ENCODE measurements at regions not wholly inside any gene's neighbourhood (a gene's known extent, or its start where the extent isn't known, plus 50 kb on each side); places are given as distances from the start of the nearest gene placed in this dataset.

GRCh38 chr3:76938962-76939361 is 100.9 kb upstream of the ROBO2 start:
- FAIRE-seq, result no peak
- Histone ChIP-seq H2AFZ (ENCODE audit: low read depth, low read length) (no peak overlapping the region), H3K27me3 (ENCODE audit: control insufficient read depth in 2 of 2, insufficient read depth in 2 of 2, low read length in 2 of 2) (no peaks in the 10 kb centered on the region), H3K4me2 (ENCODE audit: insufficient read depth, low read length) (no peak overlapping the region), H3K79me2 (ENCODE audit: control insufficient read depth, insufficient read depth, low read length) (no peaks in the 10 kb centered on the region), H3K9me1 (ENCODE audit: control insufficient read depth, insufficient read depth, low read length) (no peaks in the 10 kb centered on the region), H3K9ac (ENCODE audit: insufficient read depth in 1 of 2, low read depth in 2 of 2, low read length in 2 of 2) (no peak overlapping the region), H3K9me3 (replicated peaks; ENCODE audit: control insufficient read depth, insufficient read depth, low read depth, low read length) (no peaks in the 10 kb centered on the region), H4K20me1 (replicated peaks; ENCODE audit: control insufficient read depth, insufficient read depth, low read length) (no peaks in the 10 kb centered on the region), H3K4me1 (replicated peaks in 1 of 2; ENCODE audit: control insufficient read depth in 2 of 2, insufficient read depth in 2 of 2, low read length in 2 of 2) (no peaks in the 10 kb centered on the region), H3K4me3 (no peak overlapping the region), H3K27ac (ENCODE audit: extremely low read depth, low read depth, low read length) (no peak overlapping the region), H3K36me3 (ENCODE audit: control insufficient read depth, insufficient read depth, low read length) (no peaks in the 10 kb centered on the region)
- ChIA-PET POLR2A (no interaction called here), CTCF (ENCODE audit: low intra/inter-chr PET ratio) (no interaction called here)
- in situ Hi-C loops (cut with MboI), result no loop called here
- intact Hi-C loops (cut with micrococcal nuclease), result no loop called here
- no peak for DNase-seq (ENCODE audit: extremely low read depth in 1 of 4, low spot score in 3 of 4)
- no TSS peak for BruUV-seq (replicated peaks)
- TF ChIP-seq HDAC3 (IDR thresholded peaks at IDR 0.05; ENCODE audit: borderline replicate concordance, partially characterized antibody) (no peak), HNRNPL (IDR thresholded peaks at IDR 0.05; ENCODE audit: low read depth, low read length) (no peak), FOXJ3 (CRISPR knock-in tag; IDR thresholded peaks at IDR 0.05) (no peak), TCF7 (IDR thresholded peaks at IDR 0.05; ENCODE audit: borderline replicate concordance) (no peak), MCM7 (IDR thresholded peaks at IDR 0.05) (no peak), TSC22D4 (tag; IDR thresholded peaks at IDR 0.05) (no peak), ZNF232 (CRISPR knock-in tag; IDR thresholded peaks at IDR 0.05) (no peak), TOE1 (IDR thresholded peaks at IDR 0.05; ENCODE audit: borderline replicate concordance) (no peak), TOE1 (CRISPR knock-in tag; IDR thresholded peaks at IDR 0.05; ENCODE audit: borderline replicate concordance, low read depth) (no peak), ZNF778 (CRISPR knock-in tag; IDR thresholded peaks at IDR 0.05) (no peak), ZBED1 (IDR thresholded peaks at IDR 0.05) (no peak), ZNF395 (CRISPR knock-in tag; IDR thresholded peaks at IDR 0.05) (no peak), E2F5 (CRISPR knock-in tag; IDR thresholded peaks at IDR 0.05) (no peak), ZNF311 (CRISPR knock-in tag; IDR thresholded peaks at IDR 0.05) (no peak), PKNOX1 (IDR thresholded peaks at IDR 0.05) (no peak), TEAD2 (tag; IDR thresholded peaks at IDR 0.05) (no peak), WHSC1 (IDR thresholded peaks at IDR 0.05; ENCODE audit: low read length) (no peak), GTF3C2 (IDR thresholded peaks at IDR 0.05; ENCODE audit: borderline replicate concordance, extremely low read depth, insufficient read length) (no peak)
- ATAC-seq, result no peak

Measured in K562 (cell line).